Hindlimb muscle (tissue), 1 donor: ENCODE measurements at regions not wholly inside any gene's neighbourhood (a gene's known extent, or its start where the extent isn't known, plus 50 kb on each side); places are given as distances from the start of the nearest gene placed in this dataset.
"Not testable (repeated sequence)": the region's sequence is repeated elsewhere in the genome, so short reads cannot be mapped to it uniquely, and the experiment has no call there.

Experiments
- DNase-seq: peaks from one replicate; pipeline ENCODE4 v3.0.0-alpha.2; 2013

GRCh38 chr10:86579883-86580520 lies 58.4 kb upstream of the WAPL start:
- no peak for DNase-seq

GRCh38 chr10:86580521-86580891 lies 58.9 kb upstream of the WAPL start:
- peak; percentile 4 for DNase-seq

GRCh38 chr10:86583983-86584382 lies 62.4 kb upstream of the WAPL start:
- no peak for DNase-seq

- DNase-seq: peak; percentile 54
Observed at GRCh38 chr10:86585037-86585929, 63.7 kb upstream of the WAPL start.

- no peak for DNase-seq
Observed at GRCh38 chr10:86586516-86586915, 64.9 kb upstream of the WAPL start.

- not testable (repeated sequence) for DNase-seq
Observed at GRCh38 chr10:86588781-86589180, 65.6 kb upstream of the OPN4 start.

- DNase-seq: no peak
Observed at GRCh38 chr10:86591436-86591835, 62.9 kb upstream of the OPN4 start.

- DNase-seq: no peak
Observed at GRCh38 chr10:86592413-86592812, 61.9 kb upstream of the OPN4 start.

GRCh38 chr10:86594535-86594934 lies 59.8 kb upstream of the OPN4 start:
- no peak for DNase-seq

GRCh38 chr10:86595496-86595895 lies 58.9 kb upstream of the OPN4 start:
- DNase-seq: no peak

- DNase-seq: no peak
Observed at GRCh38 chr10:86596266-86596665, 58.1 kb upstream of the OPN4 start.

- no peak for DNase-seq
Observed at GRCh38 chr10:86597306-86597705, 57.0 kb upstream of the OPN4 start.

- DNase-seq: no peak
Observed at GRCh38 chr10:86598151-86598550, 56.2 kb upstream of the OPN4 start.

- DNase-seq: no peak
Observed at GRCh38 chr10:86599041-86599440, 55.3 kb upstream of the OPN4 start.

- DNase-seq: no peak
Observed at GRCh38 chr10:86599729-86600128, 54.6 kb upstream of the OPN4 start.

GRCh38 chr10:86600296-86600695 lies 54.1 kb upstream of the OPN4 start:
- DNase-seq: no peak

GRCh38 chr10:86601956-86602602 lies 52.3 kb upstream of the OPN4 start:
- no peak for DNase-seq

- DNase-seq: no peak
Observed at GRCh38 chr10:86603256-86603655, 51.1 kb upstream of the OPN4 start.
